H9 (cell line): ENCODE measurements at regions not wholly inside any gene's neighbourhood (a gene's known extent, or its start where the extent isn't known, plus 50 kb on each side); places are given as distances from the start of the nearest gene placed in this dataset.

Source experiments
- DNase-seq: peaks from one replicate; pipeline ENCODE4 v3.0.0-alpha.2; 2017
- H2AFZ ChIP-seq: one replicate; pipeline ENCODE4 v1.6.1; 2013; ENCODE audit warnings: mild to moderate bottlenecking, low read length, control low read depth, moderate library complexity
- H2AK5ac ChIP-seq: 2 replicates; pipeline ENCODE4 v1.6.1; 2013; ENCODE audit warnings: low read length, control low read depth, mixed read lengths; ENCODE audit not compliant: insufficient read length
- H2BK120ac ChIP-seq: one replicate; pipeline ENCODE4 v1.6.1; 2013; ENCODE audit warnings: low read depth, mild to moderate bottlenecking, low read length, control low read depth, inconsistent platforms; ENCODE audit not compliant: poor library complexity, severe bottlenecking
- H2BK12ac ChIP-seq: 2 replicates; pipeline ENCODE4 v1.6.1; 2013; ENCODE audit warnings: low read length, control low read depth, mixed read lengths, low read depth; ENCODE audit not compliant: insufficient read length
- H2BK15ac ChIP-seq: 2 replicates; pipeline ENCODE4 v1.6.1; 2013; ENCODE audit warnings: low read depth, low read length, control low read depth
- H2BK20ac ChIP-seq: one replicate; pipeline ENCODE4 v1.6.1; 2013; ENCODE audit warnings: low read depth, mild to moderate bottlenecking, low read length, control low read depth, inconsistent platforms; ENCODE audit not compliant: poor library complexity, severe bottlenecking
- H2BK5ac ChIP-seq: 2 replicates; pipeline ENCODE4 v1.6.1; 2013; ENCODE audit warnings: low read length, control low read depth, mixed read lengths; ENCODE audit not compliant: insufficient read length
- H3K14ac ChIP-seq: 2 replicates; pipeline ENCODE4 v1.6.1; 2013; ENCODE audit warnings: low read length, control low read depth; ENCODE audit not compliant: insufficient read depth
- H3K18ac ChIP-seq: 2 replicates; pipeline ENCODE4 v1.6.1; 2013; ENCODE audit warnings: low read depth, mild to moderate bottlenecking, mixed read lengths, low read length, control low read depth; ENCODE audit not compliant: insufficient read length
- H3K23ac ChIP-seq: 2 replicates; pipeline ENCODE4 v1.6.1; 2013; ENCODE audit warnings: low read length, control low read depth, mixed read lengths, low read depth; ENCODE audit not compliant: insufficient read length
- H3K23me2 ChIP-seq: 2 replicates; pipeline ENCODE4 v1.6.1; 2013; ENCODE audit warnings: low read depth, mild to moderate bottlenecking, mixed read lengths, low read length, control low read depth; ENCODE audit not compliant: insufficient read length, poor library complexity, severe bottlenecking
- H3K27ac ChIP-seq: 2 replicates; pipeline ENCODE4 v1.5.1; 2013; ENCODE audit warnings: low read length, control low read depth, mixed read lengths, low read depth; ENCODE audit not compliant: insufficient read length
- H3K27me3 ChIP-seq: 2 replicates; pipeline ENCODE4 v1.6.1; 2013; ENCODE audit warnings: low read length, control low read depth, inconsistent platforms; ENCODE audit not compliant: insufficient read depth
- H3K4ac ChIP-seq: 2 replicates; pipeline ENCODE4 v1.6.1; 2013; ENCODE audit warnings: low read depth, mild to moderate bottlenecking, control low read depth, inconsistent platforms, low read length, moderate library complexity
- H3K4me1 ChIP-seq: 2 replicates; pipeline ENCODE4 v1.6.1; 2013; ENCODE audit warnings: low read length, control low read depth, inconsistent platforms; ENCODE audit not compliant: insufficient read depth
- H3K4me2 ChIP-seq: 2 replicates; pipeline ENCODE4 v1.6.1; 2013; ENCODE audit warnings: low read length, control low read depth, mixed read lengths; ENCODE audit not compliant: insufficient read length, insufficient read depth
- H3K56ac ChIP-seq: 2 replicates; pipeline ENCODE4 v1.6.1; 2013; ENCODE audit warnings: low read depth, mild to moderate bottlenecking, mixed read lengths, low read length, control low read depth; ENCODE audit not compliant: insufficient read length
- H3K79me1 ChIP-seq: 2 replicates; pipeline ENCODE4 v1.6.1; 2013; ENCODE audit warnings: low read depth, mild to moderate bottlenecking, moderate library complexity, low read length, control low read depth, inconsistent platforms; ENCODE audit not compliant: insufficient read depth, poor library complexity, severe bottlenecking
- H3K79me2 ChIP-seq: 2 replicates; pipeline ENCODE4 v1.6.1; 2013; ENCODE audit warnings: low read length, control low read depth, inconsistent platforms; ENCODE audit not compliant: insufficient read depth
- H3K9ac ChIP-seq: 2 replicates; pipeline ENCODE4 v1.6.1; 2013; ENCODE audit warnings: low read length, control low read depth, mixed read lengths; ENCODE audit not compliant: insufficient read length; ENCODE audit errors: extremely low read depth
- H3K9me3 ChIP-seq: one replicate; pipeline ENCODE4 v1.6.1; 2013; ENCODE audit warnings: low read depth, low read length, inconsistent platforms; ENCODE audit not compliant: control insufficient read depth
- H3T11ph ChIP-seq: one replicate; pipeline ENCODE4 v1.6.1; 2013; ENCODE audit warnings: mild to moderate bottlenecking, low read length, control low read depth, inconsistent platforms
- H4K20me1 ChIP-seq: one replicate; pipeline ENCODE4 v1.6.1; 2013; ENCODE audit not compliant: control insufficient read depth, insufficient read length, insufficient read depth
- H4K5ac ChIP-seq: 2 replicates; pipeline ENCODE4 v1.6.1; 2013; ENCODE audit warnings: low read depth, mild to moderate bottlenecking, mixed read lengths, low read length, control low read depth; ENCODE audit not compliant: insufficient read length
- H4K8ac ChIP-seq: replicated peaks from 2 replicates; pipeline ENCODE4 v1.6.1; 2013; ENCODE audit warnings: low read length, control low read depth, mixed read lengths, low read depth; ENCODE audit not compliant: insufficient read length
- H4K91ac ChIP-seq: 2 replicates; pipeline ENCODE4 v1.6.1; 2013; ENCODE audit warnings: low read depth, mild to moderate bottlenecking, moderate library complexity, mixed read lengths, low read length, control low read depth; ENCODE audit not compliant: insufficient read length
- H3K27ac Mint-ChIP-seq, 3 experiments: 2 replicates in 2 of 3; 3 replicates in 1 of 3; pipeline ENCODE4 v1.8.0; 2020 to 2021; ENCODE audit warnings: mixed read lengths in 3 of 3, mild to moderate bottlenecking in 1 of 3, moderate library complexity in 1 of 3
- H3K27me3 Mint-ChIP-seq: 2 replicates; pipeline ENCODE4 v1.8.0; 2021; ENCODE audit warnings: low read depth, mild to moderate bottlenecking, moderate library complexity, mixed read lengths
- H3K36me3 Mint-ChIP-seq, 3 experiments: 2 replicates in 2 of 3; 3 replicates in 1 of 3; pipeline ENCODE4 v1.8.0; 2020 to 2021; ENCODE audit warnings: low read depth in 3 of 3, mixed read lengths in 3 of 3; ENCODE audit not compliant: insufficient read depth in 1 of 3
- H3K4me1 Mint-ChIP-seq, 2 experiments: 2 replicates each; pipeline ENCODE4 v1.8.0; 2020; ENCODE audit warnings: mixed read lengths in 2 of 2
- H3K4me3 Mint-ChIP-seq, 2 experiments: 2 replicates in 1 of 2; 3 replicates in 1 of 2; pipeline ENCODE4 v1.8.0; 2020 to 2021; ENCODE audit warnings: mild to moderate bottlenecking in 2 of 2, mixed read lengths in 2 of 2, moderate library complexity in 1 of 2
- H3K9me3 Mint-ChIP-seq, 2 experiments: 2 replicates in 1 of 2; 3 replicates in 1 of 2; pipeline ENCODE4 v1.8.0; 2020; ENCODE audit warnings: mild to moderate bottlenecking in 2 of 2, mixed read lengths in 2 of 2, moderate library complexity in 1 of 2
- WGBS: extraction: QIAGEN DNeasy Blood & Tissue Kit; methylation state at CpG from one replicate; pipeline ENCODE4 v1.1.7; 2013; ENCODE audit warnings: missing lambda C conversion rate, low lambda C conversion rate, mixed read lengths; ENCODE audit not compliant: insufficient read length; ENCODE audit errors: extremely low coverage; 5-methylcytosine and 5-hydroxymethylcytosine counted together
- TF ChIP-seq, protein P1 (sequence below): fragments of 200-600 bp; sonication (generic); conservative IDR thresholded peaks from 3 replicates; pipeline ENCODE4 v1.8.0; 2021; ENCODE audit warnings: antibody characterized with exemption, mild to moderate bottlenecking

DNA sequence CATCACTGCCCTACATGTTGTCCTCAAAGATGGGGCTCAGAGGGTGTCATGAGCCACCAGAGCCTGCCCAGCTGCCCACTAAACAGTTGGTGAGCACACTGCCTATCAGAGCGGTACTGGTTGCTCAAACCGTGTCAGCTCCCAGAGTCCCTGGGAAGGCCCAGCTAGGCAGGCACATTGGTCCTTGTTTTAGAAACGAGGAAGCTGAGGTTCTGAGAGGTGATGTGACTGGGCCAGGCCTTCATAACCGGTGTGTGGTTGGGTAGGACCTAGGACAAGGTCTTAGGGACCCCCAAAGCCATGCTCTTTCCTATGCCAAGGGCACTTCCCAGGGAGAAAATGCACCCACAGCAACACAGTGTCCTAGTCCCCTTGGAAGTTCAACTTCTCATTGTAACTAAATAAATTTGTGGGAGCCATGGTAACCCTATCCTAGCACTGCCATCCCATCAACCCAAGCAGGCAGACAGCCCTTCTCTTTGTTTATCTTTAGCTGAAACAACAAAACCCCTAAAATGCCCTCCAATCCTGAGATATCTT is 174.7 kb upstream of the PDE1C start:
- Histone ChIP-seq H4K5ac (no peak overlapping the region), H3T11ph (no peak overlapping the region), H3K23me2 (no peaks in the 10 kb centered on the region), H2BK12ac (no peak overlapping the region), H2BK120ac (no peak overlapping the region), H3K4me2 (no peak overlapping the region), H3K4me1 (no peaks in the 10 kb centered on the region), H3K79me1 (no peaks in the 10 kb centered on the region), H3K4ac (no peak overlapping the region), H2BK5ac (no peak overlapping the region), H2BK15ac (no peak overlapping the region), H2AFZ (no peak overlapping the region), H3K23ac (no peak overlapping the region), H4K8ac (no peak overlapping the region), H3K18ac (no peak overlapping the region), H3K27me3 (no peaks in the 10 kb centered on the region), H3K9ac (no peak overlapping the region), H3K9me3 (no peaks in the 10 kb centered on the region), H3K14ac (no peak overlapping the region), H4K91ac (no peak overlapping the region), H2AK5ac (no peak overlapping the region), H4K20me1 (no peaks in the 10 kb centered on the region), H3K27ac (no peak overlapping the region), H3K79me2 (no peaks in the 10 kb centered on the region), H2BK20ac (no peak overlapping the region), H3K56ac (no peak overlapping the region)
- TF ChIP-seq, protein P1, sequence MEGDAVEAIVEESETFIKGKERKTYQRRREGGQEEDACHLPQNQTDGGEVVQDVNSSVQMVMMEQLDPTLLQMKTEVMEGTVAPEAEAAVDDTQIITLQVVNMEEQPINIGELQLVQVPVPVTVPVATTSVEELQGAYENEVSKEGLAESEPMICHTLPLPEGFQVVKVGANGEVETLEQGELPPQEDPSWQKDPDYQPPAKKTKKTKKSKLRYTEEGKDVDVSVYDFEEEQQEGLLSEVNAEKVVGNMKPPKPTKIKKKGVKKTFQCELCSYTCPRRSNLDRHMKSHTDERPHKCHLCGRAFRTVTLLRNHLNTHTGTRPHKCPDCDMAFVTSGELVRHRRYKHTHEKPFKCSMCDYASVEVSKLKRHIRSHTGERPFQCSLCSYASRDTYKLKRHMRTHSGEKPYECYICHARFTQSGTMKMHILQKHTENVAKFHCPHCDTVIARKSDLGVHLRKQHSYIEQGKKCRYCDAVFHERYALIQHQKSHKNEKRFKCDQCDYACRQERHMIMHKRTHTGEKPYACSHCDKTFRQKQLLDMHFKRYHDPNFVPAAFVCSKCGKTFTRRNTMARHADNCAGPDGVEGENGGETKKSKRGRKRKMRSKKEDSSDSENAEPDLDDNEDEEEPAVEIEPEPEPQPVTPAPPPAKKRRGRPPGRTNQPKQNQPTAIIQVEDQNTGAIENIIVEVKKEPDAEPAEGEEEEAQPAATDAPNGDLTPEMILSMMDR = no peak
- peaks cover 9% of the 10 kb centered on the region; the same call in 1 of the 2 replicates for H3K27me3 Mint-ChIP-seq
- no peak overlapping the region for H3K4me3 Mint-ChIP-seq
- no peak overlapping the region; a peak in 1 of 7 replicates for H3K27ac Mint-ChIP-seq
- no peaks in the 10 kb centered on the region for H3K9me3 Mint-ChIP-seq
- WGBS = no CpG with 5 or more reads among the region's 4 CpGs
- no peak for DNase-seq
- peaks cover 0 to under 1% of the 10 kb centered on the region in 2 experiments; a peak in 2 of 4 replicates for H3K4me1 Mint-ChIP-seq
- H3K36me3 Mint-ChIP-seq = no peaks in the 10 kb centered on the region
